Stomach (tissue), 8 donors: ENCODE measurements at regions not wholly inside any gene's neighbourhood (a gene's known extent, or its start where the extent isn't known, plus 50 kb on each side); places are given as distances from the start of the nearest gene placed in this dataset.

Experiments
- DNase-seq, 2 donors: peaks; one replicate each; pipeline versions ENCODE4 v3.0.0 to v3.0.0-alpha.2; 2013 to 2019
- H3K27ac ChIP-seq, 5 donors: fragments of 200-600 bp in 4 of 5; sonication (generic) in 4 of 5; one replicate each; pipeline ENCODE4 v1.5.1; 2013 to 2019; ENCODE audit warnings: mild to moderate bottlenecking in 1 of 5, moderate library complexity in 1 of 5
- H3K27me3 ChIP-seq, 3 donors: fragments of 200-600 bp; sonication (generic); one replicate each; pipeline ENCODE4 v1.5.1; 2017 to 2019; ENCODE audit warnings: mixed run types in 1 of 3
- H3K36me3 ChIP-seq, 4 donors: fragments of 200-600 bp; sonication (generic); 1 replicate in 3 of 4; 2 replicates in 1 of 4; pipeline ENCODE4 v1.5.1; 2016 to 2019
- H3K4me1 ChIP-seq, 4 donors: fragments of 200-600 bp; sonication (generic); one replicate each; pipeline ENCODE4 v1.5.1; 2016 to 2019
- H3K4me3 ChIP-seq, 4 donors: fragments of 200-600 bp; sonication (generic) in 3 of 4; one replicate each; pipeline ENCODE4 v1.5.1; 2016 to 2019; ENCODE audit warnings: mild to moderate bottlenecking in 1 of 4
- H3K9me3 ChIP-seq, 4 donors: fragments of 200-600 bp; sonication (generic); one replicate each; pipeline ENCODE4 v1.5.1; 2016 to 2019
- EP300 ChIP-seq: sonication (generic); formaldehyde crosslinking; IDR thresholded peaks from one replicate; pipeline ENCODE4 v1.6.1; 2017; ENCODE audit warnings: antibody characterized with exemption
- POLR2A ChIP-seq, 4 donors: fragments of 450-650 bp; IDR thresholded peaks; one replicate each; pipeline ENCODE4 v1.6.1; 2016; ENCODE audit warnings: antibody characterized with exemption in 4 of 4, control low read depth in 2 of 4, mild to moderate bottlenecking in 1 of 4, moderate library complexity in 1 of 4
- POLR2AphosphoS5 ChIP-seq, 3 donors: sonication (generic); formaldehyde crosslinking; IDR thresholded peaks; one replicate each; pipeline ENCODE4 v1.6.1; 2016; ENCODE audit warnings: antibody characterized with exemption in 3 of 3
- WGBS, 5 donors: extraction: QIAGEN DNeasy Blood & Tissue Kit in 3 of 5; methylation state at CpG; one replicate each; pipeline versions ENCODE4 v1.1.5 to v1.1.7; 2013 to 2018; 5-methylcytosine and 5-hydroxymethylcytosine counted together
- intact Hi-C: fragments of 100-400 bp; cut with DNase I; formaldehyde crosslinking; loops from one replicate; pipeline ENCODE4 v1.15.1; 2023; ENCODE audit warnings: low total_unique reads
- TF ChIP-seq, protein P1 (sequence below), 7 experiments: fragments of 450-650 bp in 4 of 7; fragments of 200-600 bp in 3 of 7; sonication (generic) in 3 of 7; IDR thresholded peaks; one replicate each; pipeline ENCODE4 v1.5.1; 2016 to 2019; ENCODE audit warnings: antibody characterized with exemption in 7 of 7, control low read depth in 2 of 7, mild to moderate bottlenecking in 1 of 7
- donor health status: healthy with polysubstance abuse.
- donor health status: Bipolar disorder and iron deficiency.
- donor health status: healthy.

DNA sequence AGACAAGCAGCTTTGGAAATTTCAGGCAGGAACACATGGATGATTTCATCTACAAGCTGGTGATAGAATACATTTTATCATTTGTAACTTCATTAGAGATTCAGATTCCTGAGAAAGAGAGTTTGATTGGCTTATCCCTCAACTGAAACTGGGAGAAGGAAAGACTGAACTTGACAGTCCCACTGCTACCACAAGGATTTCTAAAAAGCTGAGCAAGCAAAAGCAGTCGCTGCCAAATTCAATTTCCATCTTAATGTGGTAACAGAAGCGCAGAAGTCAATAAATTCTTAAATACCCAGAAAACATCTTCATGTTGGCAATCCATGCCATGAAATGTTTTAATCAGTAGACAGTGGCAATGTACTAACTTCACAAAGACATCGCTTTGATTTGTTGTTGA is 172.1 kb upstream of the DACH1 start:
- Histone ChIP-seq H3K27ac (no peak overlapping the region), H3K36me3 (no peaks in the 10 kb centered on the region), H3K4me1 (no peaks in the 10 kb centered on the region), H3K27me3 (no peaks in the 10 kb centered on the region), H3K4me3 (no peak overlapping the region), H3K9me3 (peaks cover 0 to 13% (median 2%) of the 10 kb centered on the region in 4 donors)
- WGBS, 5 donors: 81 to 96% (median 86%) methylated on average over 3 of the region's 3 CpGs
- TF ChIP-seq POLR2AphosphoS5 (IDR thresholded peaks at IDR 0.05): no peak
- TF ChIP-seq, protein P1, sequence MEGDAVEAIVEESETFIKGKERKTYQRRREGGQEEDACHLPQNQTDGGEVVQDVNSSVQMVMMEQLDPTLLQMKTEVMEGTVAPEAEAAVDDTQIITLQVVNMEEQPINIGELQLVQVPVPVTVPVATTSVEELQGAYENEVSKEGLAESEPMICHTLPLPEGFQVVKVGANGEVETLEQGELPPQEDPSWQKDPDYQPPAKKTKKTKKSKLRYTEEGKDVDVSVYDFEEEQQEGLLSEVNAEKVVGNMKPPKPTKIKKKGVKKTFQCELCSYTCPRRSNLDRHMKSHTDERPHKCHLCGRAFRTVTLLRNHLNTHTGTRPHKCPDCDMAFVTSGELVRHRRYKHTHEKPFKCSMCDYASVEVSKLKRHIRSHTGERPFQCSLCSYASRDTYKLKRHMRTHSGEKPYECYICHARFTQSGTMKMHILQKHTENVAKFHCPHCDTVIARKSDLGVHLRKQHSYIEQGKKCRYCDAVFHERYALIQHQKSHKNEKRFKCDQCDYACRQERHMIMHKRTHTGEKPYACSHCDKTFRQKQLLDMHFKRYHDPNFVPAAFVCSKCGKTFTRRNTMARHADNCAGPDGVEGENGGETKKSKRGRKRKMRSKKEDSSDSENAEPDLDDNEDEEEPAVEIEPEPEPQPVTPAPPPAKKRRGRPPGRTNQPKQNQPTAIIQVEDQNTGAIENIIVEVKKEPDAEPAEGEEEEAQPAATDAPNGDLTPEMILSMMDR (IDR thresholded peaks at IDR 0.05): no peak
- no peak for TF ChIP-seq EP300
- TF ChIP-seq POLR2A (IDR thresholded peaks at IDR 0.05): no peak
- intact Hi-C loops: loop anchor here (10.0 kb wide), 1 partner anchor 1074 kb away; no protein-coding TSS in a partner anchor
- no peak for DNase-seq

DNA sequence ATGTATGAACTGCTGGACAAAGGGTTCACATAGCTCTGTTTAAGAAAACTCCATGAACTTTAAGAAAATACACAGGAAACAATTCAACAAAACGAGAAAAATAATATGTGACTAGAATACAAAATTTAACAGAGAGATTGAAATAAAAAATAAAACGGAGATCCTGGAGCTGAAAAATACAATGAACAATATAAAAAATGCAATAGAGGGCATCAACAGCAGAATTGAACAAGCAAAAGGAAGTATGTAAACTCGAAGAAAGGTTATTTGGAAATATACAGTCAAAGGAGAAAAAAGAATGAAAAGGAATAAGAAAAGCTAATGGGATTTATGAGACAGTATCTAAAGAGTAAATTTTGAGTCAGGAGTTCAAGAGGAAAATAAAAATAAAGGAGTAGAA is 163.0 kb upstream of the DACH1 start:
- intact Hi-C loops: loop anchor here (10.0 kb wide), 1 partner anchor 1065 kb away; no protein-coding TSS in a partner anchor
- Histone ChIP-seq H3K4me3 (no peak overlapping the region), H3K9me3 (peaks cover 8 to 24% (median 16%) of the 10 kb centered on the region in 4 donors), H3K27ac (no peak overlapping the region), H3K4me1 (no peaks in the 10 kb centered on the region), H3K27me3 (no peaks in the 10 kb centered on the region), H3K36me3 (no peaks in the 10 kb centered on the region)
- DNase-seq: no peak
- TF ChIP-seq, protein P1 (IDR thresholded peaks at IDR 0.05): no peak
- TF ChIP-seq POLR2AphosphoS5 (IDR thresholded peaks at IDR 0.05): no peak
- no peak for TF ChIP-seq EP300
- no peak for TF ChIP-seq POLR2A (IDR thresholded peaks at IDR 0.05)
- 75 to 87% (median 83%) methylated on average over 3 of the region's 3 CpGs for WGBS, 5 donors

DNA sequence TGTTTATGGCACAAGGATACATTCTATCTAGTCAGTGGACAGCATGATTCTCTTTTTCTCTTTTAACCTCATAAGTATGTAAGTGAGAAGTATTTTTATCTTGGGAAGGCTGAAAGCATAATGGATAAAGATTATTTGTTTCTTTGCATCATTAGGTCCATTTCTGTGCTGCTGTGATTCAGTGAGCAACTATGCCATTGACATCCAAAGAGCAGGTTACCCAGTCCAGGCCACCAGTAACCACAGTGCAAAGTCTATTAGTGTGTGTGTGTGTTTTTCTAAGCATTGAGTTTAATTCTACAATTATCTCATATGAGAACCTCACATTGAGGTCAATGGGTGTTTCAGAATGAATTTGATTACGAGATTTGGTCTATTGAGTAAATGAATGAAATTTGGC is 158.8 kb upstream of the DACH1 start:
- 74 to 88% (median 80%) methylated on average over 1 of the region's 1 CpG for WGBS, 5 donors
- Histone ChIP-seq H3K27me3 (no peaks in the 10 kb centered on the region), H3K9me3 (peaks cover 8 to 30% (median 16%) of the 10 kb centered on the region in 4 donors), H3K36me3 (no peaks in the 10 kb centered on the region), H3K4me3 (no peak overlapping the region), H3K27ac (no peak overlapping the region), H3K4me1 (no peaks in the 10 kb centered on the region)
- TF ChIP-seq, protein P1 (IDR thresholded peaks at IDR 0.05): no peak
- no peak for TF ChIP-seq EP300
- no peak for TF ChIP-seq POLR2AphosphoS5 (IDR thresholded peaks at IDR 0.05)
- TF ChIP-seq POLR2A (IDR thresholded peaks at IDR 0.05): no peak
- no peak for DNase-seq
- intact Hi-C loops: no loop called here

- H3K36me3 ChIP-seq: no peaks in the 10 kb centered on the region
- intact Hi-C loops: no loop called here
- TF ChIP-seq POLR2AphosphoS5 (IDR thresholded peaks at IDR 0.05): no peak
- TF ChIP-seq POLR2A (IDR thresholded peaks at IDR 0.05): no peak
- TF ChIP-seq, protein P1 (IDR thresholded peaks at IDR 0.05): no peak
- no peak for TF ChIP-seq EP300
- no peak overlapping the region for H3K27ac ChIP-seq
- 84 to 92% (median 88%) methylated on average over 6 of the region's 6 CpGs for WGBS, 5 donors
- peaks cover 0 to 12% (median under 1%) of the 10 kb centered on the region in 4 donors for H3K9me3 ChIP-seq
- no peaks in the 10 kb centered on the region for H3K27me3 ChIP-seq
- no peaks in the 10 kb centered on the region for H3K4me1 ChIP-seq
- no peak for DNase-seq
- H3K4me3 ChIP-seq: no peak overlapping the region
Observed at GRCh38 chr13:72023895-72024294, 156.9 kb upstream of the DACH1 start.
